MM.1S (cell line): ENCODE measurements at regions not wholly inside any gene's neighbourhood (a gene's known extent, or its start where the extent isn't known, plus 50 kb on each side); places are given as distances from the start of the nearest gene placed in this dataset.
"Not testable (repeated sequence)": the region's sequence is repeated elsewhere in the genome, so short reads cannot be mapped to it uniquely, and the experiment has no call there.

ENCODE experiments used
- DNase-seq: peaks from one replicate; pipeline ENCODE4 v3.0.0-alpha.2; 2015
- H2AFZ ChIP-seq: fragments of 300-600 bp; sonication (generic); 2 replicates; pipeline ENCODE4 v1.6.0; 2016; ENCODE audit warnings: antibody characterized with exemption, low read length
- H3F3A ChIP-seq: fragments of 300-600 bp; sonication (generic); 2 replicates; pipeline ENCODE4 v1.6.1; 2016; ENCODE audit warnings: mild to moderate bottlenecking, antibody characterized with exemption, low read length, moderate library complexity, mixed read lengths; ENCODE audit not compliant: insufficient read depth
- H3K27ac ChIP-seq: fragments of 300-600 bp; sonication (generic); 2 replicates; pipeline ENCODE4 v1.5.1; 2016; ENCODE audit warnings: mild to moderate bottlenecking, low read length
- H3K27me3 ChIP-seq: fragments of 300-600 bp; sonication (generic); replicated peaks from 2 replicates; pipeline ENCODE4 v1.6.0; 2016; ENCODE audit warnings: low read length; ENCODE audit not compliant: insufficient read depth
- H3K36me3 ChIP-seq: fragments of 300-600 bp; sonication (generic); replicated peaks from 2 replicates; pipeline ENCODE4 v1.6.1; 2016; ENCODE audit warnings: mild to moderate bottlenecking, low read length, mixed read lengths; ENCODE audit not compliant: insufficient read depth
- H3K4me1 ChIP-seq: fragments of 300-600 bp; sonication (generic); 2 replicates; pipeline ENCODE4 v1.6.1; 2016; ENCODE audit warnings: low read length, mixed read lengths
- H3K4me2 ChIP-seq: fragments of 300-600 bp; sonication (generic); 2 replicates; pipeline ENCODE4 v1.6.0; 2016; ENCODE audit warnings: low read depth, low read length
- H3K4me3 ChIP-seq: fragments of 300-600 bp; sonication (generic); 2 replicates; pipeline ENCODE4 v1.5.1; 2016; ENCODE audit warnings: low read length, mixed read lengths
- H3K79me2 ChIP-seq: fragments of 300-600 bp; sonication (generic); 2 replicates; pipeline ENCODE4 v1.6.1; 2016; ENCODE audit warnings: mixed run types, low read length, mixed read lengths
- H3K9ac ChIP-seq: fragments of 300-600 bp; sonication (generic); 2 replicates; pipeline ENCODE4 v1.6.1; 2016; ENCODE audit warnings: low read length, mixed read lengths
- H3K9me2 ChIP-seq: fragments of 300-600 bp; sonication (generic); replicated peaks from 2 replicates; pipeline ENCODE4 v1.6.1; 2016; ENCODE audit warnings: mild to moderate bottlenecking, low read length, mixed read lengths; ENCODE audit not compliant: insufficient read depth
- H3K9me3 ChIP-seq: fragments of 300-600 bp; sonication (generic); replicated peaks from 2 replicates; pipeline ENCODE4 v1.6.1; 2016; ENCODE audit warnings: mild to moderate bottlenecking, low read length, mixed read lengths; ENCODE audit not compliant: insufficient read depth
- H4K20me1 ChIP-seq: fragments of 300-600 bp; sonication (generic); 2 replicates; pipeline ENCODE4 v1.6.1; 2016; ENCODE audit warnings: mild to moderate bottlenecking, low read length, moderate library complexity, mixed read lengths; ENCODE audit not compliant: insufficient read depth
- EZH2 ChIP-seq: fragments of 300-600 bp; sonication (generic); optimal IDR thresholded peaks from 2 replicates; pipeline ENCODE3; 2017; ENCODE audit warnings: low read depth, mild to moderate bottlenecking, antibody characterized with exemption, low read length, mixed read lengths
- EZH2phosphoT487 ChIP-seq: fragments of 300-600 bp; sonication (generic); IDR thresholded peaks from 2 replicates; pipeline ENCODE4 v1.6.1; 2018; ENCODE audit warnings: antibody characterized with exemption, low read length
- TF ChIP-seq, protein P1 (sequence below): fragments of 300-600 bp; sonication (generic); IDR thresholded peaks from 2 replicates; pipeline ENCODE4 v1.5.1; 2016; ENCODE audit warnings: antibody characterized with exemption, low read length, mixed read lengths

DNA sequence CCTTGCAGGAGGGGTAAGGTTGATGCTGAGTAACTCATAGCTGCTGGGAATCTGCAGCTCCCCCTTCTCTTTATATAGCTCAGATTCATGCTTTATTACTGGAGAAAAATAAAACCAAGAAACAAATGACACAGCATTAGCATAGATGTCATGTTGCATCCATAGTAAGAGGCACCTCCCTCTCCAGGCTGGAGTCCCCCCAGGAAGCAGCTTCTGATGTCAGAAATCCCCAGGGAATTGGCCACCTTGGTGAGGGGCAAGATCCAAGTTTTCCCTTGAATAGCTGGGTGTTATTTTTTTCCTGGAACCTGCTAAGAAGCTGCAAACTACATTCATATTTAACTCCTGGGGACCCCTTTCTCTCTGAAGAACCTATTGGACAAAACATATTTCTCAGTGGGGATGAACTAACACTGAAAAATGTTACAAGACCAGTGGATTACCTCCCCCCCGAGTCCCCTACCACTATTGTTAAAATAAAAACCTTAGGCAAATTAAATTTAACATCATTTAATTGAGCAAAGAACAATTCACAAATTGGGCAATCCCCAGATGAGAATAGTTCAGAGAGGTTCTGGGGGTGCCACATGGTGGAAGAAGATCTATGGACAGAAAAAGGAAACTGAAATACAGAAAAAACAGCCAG is 163.7 kb upstream of the NAMPT start:
- TF ChIP-seq, protein P1, sequence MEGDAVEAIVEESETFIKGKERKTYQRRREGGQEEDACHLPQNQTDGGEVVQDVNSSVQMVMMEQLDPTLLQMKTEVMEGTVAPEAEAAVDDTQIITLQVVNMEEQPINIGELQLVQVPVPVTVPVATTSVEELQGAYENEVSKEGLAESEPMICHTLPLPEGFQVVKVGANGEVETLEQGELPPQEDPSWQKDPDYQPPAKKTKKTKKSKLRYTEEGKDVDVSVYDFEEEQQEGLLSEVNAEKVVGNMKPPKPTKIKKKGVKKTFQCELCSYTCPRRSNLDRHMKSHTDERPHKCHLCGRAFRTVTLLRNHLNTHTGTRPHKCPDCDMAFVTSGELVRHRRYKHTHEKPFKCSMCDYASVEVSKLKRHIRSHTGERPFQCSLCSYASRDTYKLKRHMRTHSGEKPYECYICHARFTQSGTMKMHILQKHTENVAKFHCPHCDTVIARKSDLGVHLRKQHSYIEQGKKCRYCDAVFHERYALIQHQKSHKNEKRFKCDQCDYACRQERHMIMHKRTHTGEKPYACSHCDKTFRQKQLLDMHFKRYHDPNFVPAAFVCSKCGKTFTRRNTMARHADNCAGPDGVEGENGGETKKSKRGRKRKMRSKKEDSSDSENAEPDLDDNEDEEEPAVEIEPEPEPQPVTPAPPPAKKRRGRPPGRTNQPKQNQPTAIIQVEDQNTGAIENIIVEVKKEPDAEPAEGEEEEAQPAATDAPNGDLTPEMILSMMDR, result no peak
- TF ChIP-seq EZH2phosphoT487 (no peak), EZH2 (no peak)
- H3K4me2 ChIP-seq, result no peak overlapping the region
- no peaks in the 10 kb centered on the region for H3K27me3 ChIP-seq
- no peak for DNase-seq
- no peak overlapping the region for H3K9ac ChIP-seq
- H3K4me3 ChIP-seq, result no peak overlapping the region
- no peaks in the 10 kb centered on the region for H3K79me2 ChIP-seq
- H3K27ac ChIP-seq, result no peak overlapping the region
- H3K9me3 ChIP-seq, result no peaks in the 10 kb centered on the region
- no peaks in the 10 kb centered on the region for H3K4me1 ChIP-seq
- no peaks in the 10 kb centered on the region for H4K20me1 ChIP-seq
- H2AFZ ChIP-seq, result no peak overlapping the region
- no peaks in the 10 kb centered on the region for H3F3A ChIP-seq
- H3K36me3 ChIP-seq, result no peaks in the 10 kb centered on the region
- H3K9me2 ChIP-seq, result no peaks in the 10 kb centered on the region

DNA sequence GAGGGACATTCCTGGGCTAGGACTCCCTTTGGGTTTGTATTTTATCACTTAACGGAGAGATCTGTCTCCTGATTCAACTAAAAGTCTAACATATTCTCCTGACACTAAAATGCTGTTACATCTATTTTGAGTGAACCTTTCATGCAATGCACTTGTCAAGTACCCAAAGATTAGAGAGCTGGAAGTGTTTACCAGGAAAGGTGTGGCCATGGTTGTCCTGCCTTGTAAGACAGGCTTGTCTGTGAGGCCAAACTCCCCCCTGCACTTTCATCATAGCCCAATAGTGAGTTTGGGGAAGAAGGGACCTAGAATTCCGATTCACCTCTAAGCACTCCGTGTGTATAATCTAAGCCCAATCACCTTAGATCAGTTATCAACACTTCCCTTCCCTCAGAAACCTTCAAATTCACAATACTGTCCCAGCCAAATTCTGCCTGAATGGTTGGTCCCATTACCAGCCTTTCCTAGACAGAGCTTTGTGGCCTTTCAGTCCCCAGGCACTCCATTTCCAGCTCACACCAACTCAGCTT is 162.6 kb upstream of the NAMPT start:
- no peak overlapping the region for H3K27ac ChIP-seq
- H4K20me1 ChIP-seq, result no peaks in the 10 kb centered on the region
- no peaks in the 10 kb centered on the region for H3F3A ChIP-seq
- no peak overlapping the region for H3K4me3 ChIP-seq
- no peak overlapping the region for H2AFZ ChIP-seq
- H3K9me2 ChIP-seq, result no peaks in the 10 kb centered on the region
- H3K9ac ChIP-seq, result no peak overlapping the region
- no peaks in the 10 kb centered on the region for H3K4me1 ChIP-seq
- no peak overlapping the region for H3K4me2 ChIP-seq
- no peak for DNase-seq
- H3K9me3 ChIP-seq, result no peaks in the 10 kb centered on the region
- no peaks in the 10 kb centered on the region for H3K27me3 ChIP-seq
- H3K36me3 ChIP-seq, result no peaks in the 10 kb centered on the region
- TF ChIP-seq EZH2phosphoT487 (no peak), EZH2 (no peak)
- TF ChIP-seq, protein P1, result no peak
- H3K79me2 ChIP-seq, result no peaks in the 10 kb centered on the region

DNA sequence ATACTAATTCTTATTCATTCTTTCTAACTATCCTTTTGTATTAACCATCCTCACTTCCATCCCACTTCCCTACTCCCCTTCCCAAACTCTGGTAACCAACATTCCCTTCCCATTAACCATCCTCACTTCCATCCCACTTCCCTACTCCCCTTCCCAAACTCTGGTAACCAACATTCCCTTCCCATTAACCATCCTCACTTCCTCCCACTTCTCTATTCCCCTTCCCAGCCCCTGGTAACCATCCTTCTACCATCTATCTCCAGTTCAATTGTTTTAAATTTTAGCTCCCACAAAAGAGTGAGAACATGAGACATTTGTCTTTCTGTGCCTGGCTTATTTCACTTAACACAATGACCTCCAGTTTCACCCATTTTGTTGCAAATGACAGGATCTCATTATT is 160.6 kb upstream of the NAMPT start:
- H3K4me3 ChIP-seq, H3K79me2 ChIP-seq, H3K27me3 ChIP-seq, H3K4me1 ChIP-seq, DNase-seq, H3F3A ChIP-seq, H3K27ac ChIP-seq, H3K9me3 ChIP-seq, H3K9ac ChIP-seq, H3K4me2 ChIP-seq, H4K20me1 ChIP-seq, H3K9me2 ChIP-seq, H2AFZ ChIP-seq, H3K36me3 ChIP-seq: not testable (repeated sequence)

DNA sequence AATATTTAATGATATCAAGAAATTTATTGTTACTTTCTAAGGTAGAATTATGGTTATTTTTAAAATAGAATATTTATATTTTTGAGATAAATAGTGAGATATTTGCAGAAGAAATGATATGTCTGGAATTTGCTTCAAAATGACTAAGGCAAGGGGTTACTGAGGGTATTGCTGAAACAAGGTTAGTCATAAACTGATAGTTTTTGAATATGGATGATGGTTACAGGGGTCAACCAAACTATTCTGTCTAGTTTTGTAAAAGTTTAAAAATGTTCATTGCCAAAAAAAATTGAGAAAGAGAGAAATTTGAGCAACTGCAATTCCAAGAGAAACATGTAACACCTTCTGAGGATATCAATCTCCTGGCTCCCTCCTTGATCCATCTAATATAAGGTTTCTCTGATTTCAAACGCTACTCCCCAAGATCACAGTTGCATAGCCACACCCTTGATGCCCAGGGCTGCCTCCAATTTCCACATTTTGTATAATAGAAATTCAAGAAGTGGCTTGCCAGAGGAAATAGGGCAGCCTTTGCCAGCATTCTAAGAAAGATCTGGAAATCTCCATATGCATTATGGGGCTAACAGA is 159.4 kb upstream of the NAMPT start:
- H3K9ac ChIP-seq, result no peak overlapping the region
- no peaks in the 10 kb centered on the region for H3K9me2 ChIP-seq
- no peaks in the 10 kb centered on the region for H3K79me2 ChIP-seq
- no peaks in the 10 kb centered on the region; the same call in 1 of the 2 replicates for H3K36me3 ChIP-seq
- H3K4me2 ChIP-seq, result no peak overlapping the region
- H3K27ac ChIP-seq, result no peak overlapping the region
- H3F3A ChIP-seq, result no peaks in the 10 kb centered on the region
- H3K27me3 ChIP-seq, result no peaks in the 10 kb centered on the region
- H3K4me3 ChIP-seq, result no peak overlapping the region
- no peak for DNase-seq
- no peak for TF ChIP-seq EZH2
- TF ChIP-seq, protein P1, result no peak
- no peak for TF ChIP-seq EZH2phosphoT487
- H4K20me1 ChIP-seq, result no peaks in the 10 kb centered on the region
- no peak overlapping the region for H2AFZ ChIP-seq
- no peaks in the 10 kb centered on the region for H3K4me1 ChIP-seq
- no peaks in the 10 kb centered on the region for H3K9me3 ChIP-seq
